H1 (cell line): ENCODE measurements at regions not wholly inside any gene's neighbourhood (a gene's known extent, or its start where the extent isn't known, plus 50 kb on each side); places are given as distances from the start of the nearest gene placed in this dataset.

Experiments
- CTCF ChIA-PET: fragments of 300-600 bp; sonication (Branson Sonifier 250); formaldehyde crosslinking; loops from one replicate; lab custom pipeline; 2021; ENCODE audit not compliant: partially characterized antibody; lab: Charles Lee
- POLR2A ChIA-PET: fragments of 300-600 bp; sonication (Branson Sonifier 250); formaldehyde crosslinking; loops from one replicate; lab custom pipeline; 2021; ENCODE audit warnings: inconsistent platforms; ENCODE audit not compliant: partially characterized antibody; lab: Charles Lee
- DNase-seq, 2 experiments: peaks; one replicate each; pipeline versions ENCODE4 v3.0.0 to v3.0.0-alpha.2; 2010 to 2022; ENCODE audit warnings: low spot score in 2 of 2, low read depth in 1 of 2, mixed read lengths in 1 of 2
- FAIRE-seq: peaks from 2 replicates; lab custom pipeline; 2011; peaks lifted over from hg19 to GRCh38; lab: Jason Lieb, UNC
- H2AFZ ChIP-seq: 2 replicates; pipeline ENCODE4 v1.8.1; 2012; ENCODE audit warnings: low read length, inconsistent platforms
- H2AK5ac ChIP-seq: 2 replicates; pipeline ENCODE4 v1.6.1; 2013; ENCODE audit warnings: low read depth, low read length
- H2BK120ac ChIP-seq: replicated peaks from 2 replicates; pipeline ENCODE3; 2013; ENCODE audit warnings: low read depth, low read length, inconsistent platforms
- H2BK12ac ChIP-seq: 2 replicates; pipeline ENCODE4 v1.6.1; 2013; ENCODE audit warnings: low read depth, low read length
- H2BK15ac ChIP-seq: 2 replicates; pipeline ENCODE4 v1.6.1; 2013; ENCODE audit warnings: low read length
- H2BK20ac ChIP-seq: 2 replicates; pipeline ENCODE4 v1.6.1; 2013; ENCODE audit warnings: low read length
- H2BK5ac ChIP-seq: 2 replicates; pipeline ENCODE4 v1.6.1; 2013; ENCODE audit warnings: low read depth, low read length
- H3K14ac ChIP-seq: 2 replicates; pipeline ENCODE4 v1.6.1; 2013; ENCODE audit warnings: inconsistent platforms; ENCODE audit not compliant: insufficient read length
- H3K18ac ChIP-seq: 2 replicates; pipeline ENCODE4 v1.6.1; 2013; ENCODE audit warnings: low read length; ENCODE audit errors: extremely low read depth
- H3K23ac ChIP-seq: 2 replicates; pipeline ENCODE4 v1.6.1; 2013; ENCODE audit warnings: inconsistent platforms; ENCODE audit not compliant: insufficient read length
- H3K23me2 ChIP-seq: 2 replicates; pipeline ENCODE4 v1.6.1; 2013; ENCODE audit warnings: low read depth, low read length
- H3K27ac ChIP-seq: 2 replicates; pipeline ENCODE4 v1.6.1; 2011; ENCODE audit warnings: low read depth, low read length, inconsistent platforms
- H3K27me3 ChIP-seq, 4 experiments: replicated peaks in 1 of 4; 1 replicate in 1 of 4; 2 replicates in 3 of 4; pipeline versions ENCODE4 v1.6.1 to v1.8.1; 2011 to 2013; ENCODE audit warnings: low read length in 3 of 4, mild to moderate bottlenecking in 3 of 4, inconsistent platforms in 2 of 4, mixed read lengths in 2 of 4, moderate library complexity in 1 of 4; ENCODE audit not compliant: control insufficient read depth in 3 of 4, insufficient read depth in 3 of 4; ENCODE audit errors: extremely low read depth in 1 of 4
- H3K36me3 ChIP-seq, 4 experiments: 2 replicates each; pipeline versions ENCODE4 v1.6.1 to v1.8.1; 2011 to 2013; ENCODE audit warnings: mild to moderate bottlenecking in 4 of 4, low read length in 3 of 4, moderate library complexity in 2 of 4, control low read depth in 1 of 4, inconsistent platforms in 1 of 4; ENCODE audit not compliant: insufficient read depth in 4 of 4, control insufficient read depth in 2 of 4
- H3K4ac ChIP-seq: replicated peaks from 2 replicates; pipeline ENCODE3; 2013; ENCODE audit warnings: low read length, low read depth, mixed read lengths, inconsistent platforms; ENCODE audit not compliant: insufficient read length
- H3K4me1 ChIP-seq, 4 experiments: replicated peaks in 1 of 4; 1 replicate in 1 of 4; 2 replicates in 3 of 4; pipeline versions ENCODE4 v1.6.1 to v1.8.1; 2011 to 2013; ENCODE audit warnings: low read length in 3 of 4, inconsistent platforms in 2 of 4, mixed read lengths in 1 of 4; ENCODE audit not compliant: insufficient read depth in 4 of 4, control insufficient read depth in 3 of 4
- H3K4me2 ChIP-seq, 2 experiments: 2 replicates each; pipeline versions ENCODE4 v1.6.1 to v1.8.1; 2011 to 2013; ENCODE audit warnings: low read depth in 2 of 2, low read length in 2 of 2, control low read depth in 1 of 2, inconsistent platforms in 1 of 2, mild to moderate bottlenecking in 1 of 2; ENCODE audit not compliant: insufficient read depth in 1 of 2
- H3K4me3 ChIP-seq, 4 experiments: fragments of 200-600, 300-600 bp in 1 of 4; sonication (generic), shearing (Covaris generic), sonication (Bioruptor Twin) in 1 of 4; 2 replicates each; pipeline versions ENCODE4 v1.5.1 to v1.8.1; 2011 to 2016; ENCODE audit warnings: low read length in 4 of 4, low read depth in 3 of 4, control low read depth in 2 of 4, inconsistent platforms in 2 of 4, mild to moderate bottlenecking in 2 of 4, mixed read lengths in 1 of 4, moderate library complexity in 1 of 4; ENCODE audit not compliant: insufficient read depth in 2 of 4; ENCODE audit errors: extremely low read depth in 1 of 4
- H3K56ac ChIP-seq: replicated peaks from 2 replicates; pipeline ENCODE3; 2013; ENCODE audit warnings: low read depth, mild to moderate bottlenecking, mixed read lengths, low read length, inconsistent platforms; ENCODE audit not compliant: insufficient read length
- H3K79me1 ChIP-seq: 2 replicates; pipeline ENCODE4 v1.6.1; 2013; ENCODE audit warnings: low read depth, low read length, control low read depth
- H3K79me2 ChIP-seq, 2 experiments: 2 replicates each; pipeline versions ENCODE4 v1.6.1 to v1.8.1; 2012 to 2013; ENCODE audit warnings: low read length in 2 of 2, mild to moderate bottlenecking in 2 of 2, inconsistent platforms in 1 of 2; ENCODE audit not compliant: insufficient read depth in 2 of 2, control insufficient read depth in 1 of 2
- H3K9ac ChIP-seq, 4 experiments: replicated peaks in 1 of 4; 1 replicate in 1 of 4; 2 replicates in 3 of 4; pipeline versions ENCODE4 v1.6.1 to v1.8.1; 2011 to 2013; ENCODE audit warnings: low read depth in 3 of 4, low read length in 3 of 4, control low read depth in 2 of 4, mild to moderate bottlenecking in 2 of 4, moderate library complexity in 2 of 4, inconsistent platforms in 1 of 4; ENCODE audit errors: extremely low read depth in 1 of 4
- H3K9me3 ChIP-seq, 2 experiments: 2 replicates each; pipeline versions ENCODE4 v1.6.1 to v1.8.1; 2012 to 2013; ENCODE audit warnings: mild to moderate bottlenecking in 2 of 2, moderate library complexity in 2 of 2, control low read depth in 1 of 2, inconsistent platforms in 1 of 2, low read depth in 1 of 2, low read length in 1 of 2, mixed read lengths in 1 of 2; ENCODE audit not compliant: insufficient read depth in 2 of 2
- H4K20me1 ChIP-seq, 2 experiments: replicated peaks in 1 of 2; 2 replicates each; pipeline versions ENCODE3 to v1.8.1; 2011 to 2013; ENCODE audit warnings: inconsistent platforms in 2 of 2, low read length in 2 of 2, mild to moderate bottlenecking in 1 of 2; ENCODE audit not compliant: insufficient read depth in 2 of 2, control insufficient read depth in 1 of 2
- H4K5ac ChIP-seq: 2 replicates; pipeline ENCODE4 v1.6.1; 2013; ENCODE audit warnings: low read length, low read depth, mixed read lengths, inconsistent platforms; ENCODE audit not compliant: insufficient read length
- H4K8ac ChIP-seq: 2 replicates; pipeline ENCODE4 v1.8.0; 2013; ENCODE audit warnings: mild to moderate bottlenecking, moderate library complexity, low read length, inconsistent platforms; ENCODE audit not compliant: insufficient read depth; ENCODE audit errors: extremely low read depth
- H4K91ac ChIP-seq: replicated peaks from 2 replicates; pipeline ENCODE3; 2013; ENCODE audit warnings: low read length, mixed read lengths, inconsistent platforms; ENCODE audit not compliant: insufficient read length
- CREB1 ChIP-seq: IDR thresholded peaks from 2 replicates; pipeline ENCODE4 v1.6.1; 2012; ENCODE audit warnings: inconsistent platforms
- JUND ChIP-seq: IDR thresholded peaks from 2 replicates; pipeline ENCODE4 v1.6.1; 2011; ENCODE audit warnings: mild to moderate bottlenecking, improper control_type of control experiment, low read length
- PHF8 ChIP-seq: fragments of 200-600 bp; sonication (generic); conservative IDR thresholded peaks from 2 replicates; pipeline ENCODE4 v1.7.1; 2012; ENCODE audit warnings: low read depth, mild to moderate bottlenecking, inconsistent platforms, low read length, moderate library complexity
- RFX5 ChIP-seq: IDR thresholded peaks from 2 replicates; pipeline ENCODE4 v1.6.1; 2011; ENCODE audit warnings: low read depth, low read length, improper control_type of control experiment, borderline replicate concordance
- SP2 ChIP-seq: IDR thresholded peaks from 2 replicates; pipeline ENCODE4 v1.6.1; 2012; ENCODE audit warnings: mild to moderate bottlenecking, low read length, inconsistent platforms
- TCF12 ChIP-seq: IDR thresholded peaks from 2 replicates; pipeline ENCODE4 v1.6.1; 2011; ENCODE audit warnings: low read depth, mild to moderate bottlenecking, low read length
- TF ChIP-seq, protein P1 (sequence below): IDR thresholded peaks from 2 replicates; pipeline ENCODE4 v1.6.1; 2012; ENCODE audit warnings: low read length, inconsistent platforms
- TF ChIP-seq, protein P2 (sequence below): IDR thresholded peaks from 2 replicates; pipeline ENCODE4 v1.6.1; 2011; ENCODE audit warnings: low read depth, mild to moderate bottlenecking, low read length; ENCODE audit not compliant: insufficient read depth

DNA sequence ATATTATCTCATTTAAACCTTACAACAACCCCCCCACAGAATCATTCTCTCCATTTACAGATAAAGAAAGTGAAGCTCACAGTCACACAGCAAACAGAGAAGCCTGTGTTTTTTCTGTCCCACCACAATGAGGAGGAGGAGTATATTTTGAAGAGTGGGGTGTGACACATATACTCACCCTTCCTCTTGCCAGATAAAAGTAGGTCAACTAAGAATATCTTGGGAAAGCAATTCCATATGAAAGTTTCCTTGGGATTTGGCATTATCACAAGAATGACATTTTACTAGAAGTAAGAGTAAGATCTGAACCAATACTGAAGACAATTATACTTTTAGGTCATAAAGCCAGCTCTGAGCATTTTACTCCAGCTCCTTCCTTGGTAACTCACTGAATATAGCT, 287.5 kb upstream of the HTR2A start:
- Histone ChIP-seq H3K9ac (no peak overlapping the region), H3K4me1 (no peaks in the 10 kb centered on the region), H2BK120ac (no peak overlapping the region), H2BK12ac (no peak overlapping the region), H4K20me1 (no peaks in the 10 kb centered on the region), H3K23me2 (no peaks in the 10 kb centered on the region), H3K36me3 (no peaks in the 10 kb centered on the region), H2BK15ac (no peak overlapping the region), H3K14ac (no peak overlapping the region), H3K23ac (no peak overlapping the region), H3K4ac (no peak overlapping the region), H4K8ac (no peak overlapping the region), H3K27me3 (no peaks in the 10 kb centered on the region), H3K27ac (no peak overlapping the region), H3K56ac (no peak overlapping the region), H3K79me2 (no peaks in the 10 kb centered on the region), H3K4me2 (no peak overlapping the region), H2AFZ (no peak overlapping the region), H3K18ac (no peak overlapping the region), H3K4me3 (no peak overlapping the region), H3K79me1 (no peaks in the 10 kb centered on the region), H3K9me3 (no peaks in the 10 kb centered on the region), H4K5ac (no peak overlapping the region), H2AK5ac (no peak overlapping the region), H2BK5ac (no peak overlapping the region), H2BK20ac (no peak overlapping the region), H4K91ac (no peak overlapping the region)
- FAIRE-seq (no peak), DNase-seq (no peak)
- POLR2A ChIA-PET: no interaction called here
- CTCF ChIA-PET: no interaction called here
- TF ChIP-seq, protein P1, sequence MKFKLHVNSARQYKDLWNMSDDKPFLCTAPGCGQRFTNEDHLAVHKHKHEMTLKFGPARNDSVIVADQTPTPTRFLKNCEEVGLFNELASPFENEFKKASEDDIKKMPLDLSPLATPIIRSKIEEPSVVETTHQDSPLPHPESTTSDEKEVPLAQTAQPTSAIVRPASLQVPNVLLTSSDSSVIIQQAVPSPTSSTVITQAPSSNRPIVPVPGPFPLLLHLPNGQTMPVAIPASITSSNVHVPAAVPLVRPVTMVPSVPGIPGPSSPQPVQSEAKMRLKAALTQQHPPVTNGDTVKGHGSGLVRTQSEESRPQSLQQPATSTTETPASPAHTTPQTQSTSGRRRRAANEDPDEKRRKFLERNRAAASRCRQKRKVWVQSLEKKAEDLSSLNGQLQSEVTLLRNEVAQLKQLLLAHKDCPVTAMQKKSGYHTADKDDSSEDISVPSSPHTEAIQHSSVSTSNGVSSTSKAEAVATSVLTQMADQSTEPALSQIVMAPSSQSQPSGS: no peak
- TF ChIP-seq RFX5: no peak
- no peak for TF ChIP-seq PHF8
- TF ChIP-seq CREB1: no peak
- no peak for TF ChIP-seq TCF12
- no peak for TF ChIP-seq SP2
- TF ChIP-seq, protein P2, sequence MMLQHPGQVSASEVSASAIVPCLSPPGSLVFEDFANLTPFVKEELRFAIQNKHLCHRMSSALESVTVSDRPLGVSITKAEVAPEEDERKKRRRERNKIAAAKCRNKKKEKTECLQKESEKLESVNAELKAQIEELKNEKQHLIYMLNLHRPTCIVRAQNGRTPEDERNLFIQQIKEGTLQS: no peak
- TF ChIP-seq JUND: no peak
